ENCODE measurements at regions not wholly inside any gene's neighbourhood (a gene's known extent, or its start where the extent isn't known, plus 50 kb on each side); places are given as distances from the start of the nearest gene placed in this dataset.

DNA sequence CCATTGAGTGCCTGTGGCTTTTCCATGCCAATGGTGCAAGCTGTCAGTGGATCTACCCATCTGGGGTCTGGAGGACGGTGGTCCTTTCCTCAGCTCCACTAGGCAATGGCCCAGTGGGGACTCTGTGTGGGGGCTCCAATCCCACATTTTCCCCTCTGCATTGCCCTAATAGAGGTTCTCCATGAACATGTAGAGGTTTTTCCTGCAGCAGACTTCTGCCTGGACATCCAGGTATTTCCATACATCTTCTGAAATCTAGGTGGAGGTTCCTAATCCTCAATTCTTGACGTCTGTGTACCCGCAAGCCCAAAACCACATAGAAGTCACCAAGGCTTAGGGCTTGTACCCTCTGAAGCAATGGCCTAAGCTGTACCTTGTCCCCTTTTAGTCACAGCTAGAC is 703.1 kb downstream of the MCTP2 start:
- Histone ChIP-seq H3K4me1 (no peaks in the 10 kb centered on the region), H3K4me3 (no peak overlapping the region), H3K36me3 (no peaks in the 10 kb centered on the region), H3K9me3 (no peaks in the 10 kb centered on the region), H3K27me3 (no peaks in the 10 kb centered on the region), H3K27ac (no peak overlapping the region)
- DNase-seq (no peak), ATAC-seq (no peak)
- intact Hi-C loops (cut with DNase I), result no loop called here
- TF ChIP-seq CTCF (IDR thresholded peaks at IDR 0.05), result no peak

DNA sequence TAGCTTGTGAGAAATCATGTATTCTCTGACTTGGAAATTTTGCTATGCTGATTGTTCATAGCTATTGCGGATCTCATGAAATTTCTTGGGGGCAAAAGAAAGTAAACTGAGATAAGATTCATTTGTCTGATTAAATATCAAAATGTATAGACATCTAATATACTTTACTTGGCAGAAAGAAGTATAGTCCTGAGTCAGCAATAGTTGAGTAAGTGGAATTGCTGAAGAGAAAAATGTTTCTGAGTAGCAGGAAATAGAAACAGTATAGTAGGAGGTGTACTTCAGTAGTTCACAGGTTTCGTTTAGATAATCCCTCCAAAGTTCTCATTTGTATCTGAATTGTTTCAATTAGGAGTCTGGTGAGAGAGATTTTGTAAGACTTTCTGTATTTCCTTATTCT is 705.9 kb downstream of the MCTP2 start:
- DNase-seq (no peak), ATAC-seq (no peak)
- Histone ChIP-seq H3K36me3 (no peaks in the 10 kb centered on the region), H3K9me3 (no peaks in the 10 kb centered on the region), H3K4me1 (no peaks in the 10 kb centered on the region), H3K4me3 (no peak overlapping the region), H3K27me3 (no peaks in the 10 kb centered on the region), H3K27ac (no peak overlapping the region)
- intact Hi-C loops (cut with DNase I), result no loop called here
- TF ChIP-seq CTCF (IDR thresholded peaks at IDR 0.05), result no peak

GRCh38 chr15:94943888-94944287 is 712.5 kb downstream of the MCTP2 start:
- Histone ChIP-seq H3K4me3 (no peak overlapping the region), H3K9me3 (no peaks in the 10 kb centered on the region), H3K27ac (no peak overlapping the region), H3K4me1 (no peaks in the 10 kb centered on the region), H3K36me3 (no peaks in the 10 kb centered on the region), H3K27me3 (no peaks in the 10 kb centered on the region)
- DNase-seq (no peak), ATAC-seq (no peak)
- TF ChIP-seq CTCF (IDR thresholded peaks at IDR 0.05), result no peak
- intact Hi-C loops (cut with DNase I), result no loop called here

- Histone ChIP-seq H3K9me3 (peaks cover 5% of the 10 kb centered on the region), H3K27ac (no peak overlapping the region), H3K4me1 (no peaks in the 10 kb centered on the region), H3K4me3 (no peak overlapping the region), H3K36me3 (no peaks in the 10 kb centered on the region), H3K27me3 (no peaks in the 10 kb centered on the region)
- ATAC-seq (no peak), DNase-seq (no peak)
- TF ChIP-seq CTCF (IDR thresholded peaks at IDR 0.05), result no peak
- intact Hi-C loops (cut with DNase I), result no loop called here
Observed at GRCh38 chr15:94951538-94951937, 720.2 kb downstream of the MCTP2 start.

GRCh38 chr15:94963953-94964352 is 732.6 kb downstream of the MCTP2 start:
- H3K27me3 ChIP-seq, result no peaks in the 10 kb centered on the region
- intact Hi-C loops (cut with DNase I), result no loop called here
- no peaks in the 10 kb centered on the region for H3K9me3 ChIP-seq
- no peak overlapping the region for H3K27ac ChIP-seq
- no peaks in the 10 kb centered on the region for H3K36me3 ChIP-seq
- H3K4me3 ChIP-seq, result no peak overlapping the region
- no peak for ATAC-seq
- DNase-seq, result no peak
- no peaks in the 10 kb centered on the region for H3K4me1 ChIP-seq
- TF ChIP-seq CTCF (IDR thresholded peaks at IDR 0.05), result no peak

DNA sequence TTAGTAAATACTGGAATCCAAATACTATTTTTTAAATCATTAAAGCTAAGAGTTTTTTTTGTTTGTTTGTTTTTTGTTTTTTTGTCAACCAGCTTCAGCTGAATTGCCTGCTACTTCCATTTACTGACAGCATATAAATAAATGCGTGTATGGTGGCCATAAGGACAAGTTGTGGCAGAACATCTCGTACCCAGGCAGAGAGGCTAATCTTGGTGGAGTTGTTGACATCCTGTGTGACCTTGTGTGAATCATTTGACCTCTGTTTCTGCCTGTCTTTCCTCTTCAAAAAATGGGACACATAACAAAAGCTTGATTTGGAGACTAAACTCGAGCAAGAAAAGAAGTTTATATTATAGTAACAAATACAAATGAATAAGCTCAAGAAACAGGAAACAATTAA is 734.2 kb downstream of the MCTP2 start:
- no peak overlapping the region for H3K27ac ChIP-seq
- DNase-seq, result no peak
- H3K4me1 ChIP-seq, result no peaks in the 10 kb centered on the region
- ATAC-seq, result no peak
- H3K9me3 ChIP-seq, result no peaks in the 10 kb centered on the region
- intact Hi-C loops (cut with DNase I), result no loop called here
- H3K4me3 ChIP-seq, result no peak overlapping the region
- no peak for TF ChIP-seq CTCF (IDR thresholded peaks at IDR 0.05)
- no peaks in the 10 kb centered on the region for H3K27me3 ChIP-seq
- H3K36me3 ChIP-seq, result no peaks in the 10 kb centered on the region
